HG03108 (cell line): ENCODE measurements at regions not wholly inside any gene's neighbourhood (a gene's known extent, or its start where the extent isn't known, plus 50 kb on each side); places are given as distances from the start of the nearest gene placed in this dataset.
"Not testable (repeated sequence)": the region's sequence is repeated elsewhere in the genome, so short reads cannot be mapped to it uniquely, and the experiment has no call there.

Experiments used
- ATAC-seq: cut with Tn5 transposase; IDR thresholded peaks from one replicate; pipeline ENCODE4 v1.9.1; 2021; ENCODE audit warnings: moderate library complexity; ENCODE audit not compliant: unreplicated experiment

- no peak for ATAC-seq
Observed at GRCh38 chr9:135192686-135193085, 105.2 kb downstream of the OLFM1 start.

- not testable (repeated sequence) for ATAC-seq
Observed at GRCh38 chr9:135195975-135196374, 108.5 kb downstream of the OLFM1 start.

- no peak for ATAC-seq
Observed at GRCh38 chr9:135196474-135196873, 109.0 kb downstream of the OLFM1 start.

- no peak for ATAC-seq
Observed at GRCh38 chr9:135198144-135198543, 110.7 kb downstream of the OLFM1 start.

GRCh38 chr9:135198586-135199285 is 111.3 kb downstream of the OLFM1 start:
- no peak for ATAC-seq

GRCh38 chr9:135199489-135199888 is 112.0 kb downstream of the OLFM1 start:
- ATAC-seq: no peak

- ATAC-seq: no peak
Observed at GRCh38 chr9:135201711-135202110, 114.2 kb downstream of the OLFM1 start.

- ATAC-seq: no peak
Observed at GRCh38 chr9:135204177-135204576, 116.7 kb downstream of the OLFM1 start.

- no peak for ATAC-seq
Observed at GRCh38 chr9:135209136-135209535, 121.7 kb downstream of the OLFM1 start.

- ATAC-seq: no peak
Observed at GRCh38 chr9:135209852-135210251, 122.4 kb downstream of the OLFM1 start.

- no peak for ATAC-seq
Observed at GRCh38 chr9:135210676-135211523, 123.4 kb downstream of the OLFM1 start.

- ATAC-seq: no peak
Observed at GRCh38 chr9:135211524-135211890, 124.0 kb downstream of the OLFM1 start.

- no peak for ATAC-seq
Observed at GRCh38 chr9:135212961-135213360, 125.5 kb downstream of the OLFM1 start.

GRCh38 chr9:135213566-135213965 is 126.1 kb downstream of the OLFM1 start:
- ATAC-seq: no peak

- ATAC-seq: no peak
Observed at GRCh38 chr9:135214054-135214640, 126.7 kb downstream of the OLFM1 start.

GRCh38 chr9:135214706-135215105 is 127.2 kb downstream of the OLFM1 start:
- ATAC-seq: no peak

GRCh38 chr9:135215571-135216161 is 128.2 kb downstream of the OLFM1 start:
- no peak for ATAC-seq

- no peak for ATAC-seq
Observed at GRCh38 chr9:135216236-135216635, 128.8 kb downstream of the OLFM1 start.

GRCh38 chr9:135216791-135217441 is 129.4 kb downstream of the OLFM1 start:
- ATAC-seq: no peak

GRCh38 chr9:135217836-135218235 is 130.4 kb downstream of the OLFM1 start:
- no peak for ATAC-seq
